Panc1 (cell line): ENCODE measurements at regions not wholly inside any gene's neighbourhood (a gene's known extent, or its start where the extent isn't known, plus 50 kb on each side); places are given as distances from the start of the nearest gene placed in this dataset.
"Not testable (repeated sequence)": the region's sequence is repeated elsewhere in the genome, so short reads cannot be mapped to it uniquely, and the experiment has no call there.

Source experiments
- ATAC-seq: fragments of 200-7000 bp; cut with Tn5 transposase; 2 replicates; pipeline ENCODE4 v1.9.1; 2020; ENCODE audit warnings: mild to moderate bottlenecking, moderate library complexity
- BruUV-seq: library from RNA; stranded (reverse); fragments of 400-500 nt; replicated peaks from 2 replicates; lab custom pipeline; 2021; lab: Mats Ljungman, UMichigan
- CTCF ChIA-PET: fragments of 300-600 bp; sonication (Branson Sonifier 250); formaldehyde crosslinking; loops from one replicate; lab custom pipeline; 2022; ENCODE audit warnings: antibody characterized with exemption; lab: Charles Lee
- POLR2A ChIA-PET: fragments of 300-600 bp; sonication (Branson Sonifier 250); formaldehyde crosslinking; loops from one replicate; lab custom pipeline; 2022; ENCODE audit warnings: antibody characterized with exemption; lab: Charles Lee
- DNase-seq: peaks from one replicate; pipeline ENCODE4 v3.0.0-alpha.2; 2010; ENCODE audit warnings: low read depth, low spot score
- H3K27ac ChIP-seq: 2 replicates; pipeline ENCODE4 v1.5.1; 2011; ENCODE audit warnings: mild to moderate bottlenecking, low read length, inconsistent platforms
- H3K27me3 ChIP-seq: fragments of 200-500 bp; sonication (Bioruptor generic); 2 replicates; pipeline ENCODE4 v1.6.0; 2014; ENCODE audit warnings: low read length, inconsistent platforms; ENCODE audit not compliant: control insufficient read depth, insufficient read depth
- H3K36me3 ChIP-seq: fragments of 200-500 bp; sonication (Bioruptor generic); 2 replicates; pipeline ENCODE4 v1.5.1; 2014; ENCODE audit warnings: inconsistent platforms, mild to moderate bottlenecking, low read length, moderate library complexity; ENCODE audit not compliant: control insufficient read depth, insufficient read depth
- H3K4me1 ChIP-seq: 2 replicates; pipeline ENCODE4 v1.5.1; 2011; ENCODE audit warnings: inconsistent platforms, mild to moderate bottlenecking, low read length, moderate library complexity; ENCODE audit not compliant: control insufficient read depth, insufficient read depth
- H3K4me3 ChIP-seq, 2 experiments: 2 replicates each; pipeline ENCODE4 v1.5.1; 2011 to 2012; ENCODE audit warnings: low read depth in 2 of 2, low read length in 2 of 2, mild to moderate bottlenecking in 2 of 2, inconsistent platforms in 1 of 2, moderate library complexity in 1 of 2
- H3K9me3 ChIP-seq: fragments of 200-500 bp; sonication (Bioruptor generic); 2 replicates; pipeline ENCODE4 v1.5.1; 2014; ENCODE audit warnings: low read depth, mild to moderate bottlenecking, inconsistent platforms, low read length, moderate library complexity; ENCODE audit not compliant: control insufficient read depth, insufficient read depth
- POLR2AphosphoS5 ChIP-seq: IDR thresholded peaks from 2 replicates; pipeline ENCODE4 v1.6.1; 2012; ENCODE audit warnings: mild to moderate bottlenecking, low read depth, low read length, moderate library complexity
- SIN3A ChIP-seq: IDR thresholded peaks from 2 replicates; pipeline ENCODE4 v1.6.1; 2012; ENCODE audit warnings: low read depth, mild to moderate bottlenecking, low read length, moderate library complexity, borderline replicate concordance; ENCODE audit not compliant: insufficient read depth
- TCF7L2 ChIP-seq: IDR thresholded peaks from 2 replicates; pipeline ENCODE4 v1.6.1; 2011; ENCODE audit warnings: mild to moderate bottlenecking, low read depth, low read length, inconsistent platforms
- in situ Hi-C: cut with HindIII; loops from 2 replicates; pipeline ENCODE4 v1.10.0; 2016; ENCODE audit warnings: low sequenced_read_pairs, low pct_unique_long_range_greater_than_20kb
- intact Hi-C: fragments of 100-400 bp; cut with micrococcal nuclease; formaldehyde crosslinking; loops from one replicate; pipeline ENCODE4 v1.10.0; 2022; ENCODE audit not compliant: unreplicated experiment
- TF ChIP-seq, protein P1 (sequence below), 2 experiments: IDR thresholded peaks; 2 replicates each; pipeline ENCODE4 v1.6.1; 2011 to 2012; ENCODE audit warnings: low read depth in 2 of 2, control low read depth in 1 of 2, low read length in 1 of 2, mild to moderate bottlenecking in 1 of 2, moderate library complexity in 1 of 2; ENCODE audit not compliant: insufficient read depth in 1 of 2
- TF ChIP-seq, protein P2 (sequence below): fragments of 450-650 bp; IDR thresholded peaks from 2 replicates; pipeline ENCODE4 v1.5.1; 2017; ENCODE audit warnings: mild to moderate bottlenecking

DNA sequence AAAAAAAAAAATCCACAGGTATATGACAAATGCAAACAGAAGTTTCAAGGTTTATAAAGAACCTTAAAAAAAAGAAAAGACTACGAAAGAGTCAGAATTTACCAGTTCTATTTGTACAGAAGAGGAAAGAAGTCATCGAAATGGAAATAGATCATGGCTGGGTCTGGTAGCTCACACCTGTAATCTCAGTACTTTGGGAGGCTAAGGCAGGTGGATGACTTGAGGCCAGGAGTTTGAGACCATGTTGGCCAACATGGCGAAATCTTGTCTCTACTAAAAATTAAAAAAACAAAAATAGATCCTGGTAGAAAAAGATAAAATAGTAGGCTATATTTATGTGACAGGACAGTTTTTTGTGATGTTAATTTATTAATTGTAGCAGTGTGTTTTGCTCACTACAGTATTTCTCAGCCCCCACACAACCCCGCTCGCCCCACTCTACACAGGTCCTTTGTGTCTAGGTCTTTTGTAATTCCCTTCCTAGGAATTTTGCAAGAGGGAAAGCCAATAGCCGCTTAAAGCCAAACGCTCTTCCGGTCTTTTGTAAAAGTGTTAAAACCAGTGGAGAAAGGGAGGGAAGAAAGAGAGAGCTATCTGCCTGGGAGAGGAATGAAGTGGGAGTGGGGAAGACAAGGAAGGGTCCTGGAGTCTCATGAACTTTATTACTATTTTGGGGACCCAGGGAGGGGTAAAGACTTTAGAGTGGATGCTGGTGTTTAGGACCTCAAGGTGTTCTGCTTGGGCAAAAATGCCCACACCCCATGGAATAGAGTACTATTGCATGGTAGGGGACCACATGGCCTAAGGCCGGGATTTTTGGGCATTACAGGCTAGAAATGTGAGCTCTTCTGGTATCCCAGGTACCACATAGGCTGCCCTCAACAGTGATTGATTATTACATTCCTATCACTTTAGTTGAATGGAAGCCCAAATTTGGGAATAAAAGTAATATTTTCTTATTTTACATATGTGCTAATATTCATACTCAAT lies 59.4 kb upstream of the XPO1 start:
- no TSS peak for BruUV-seq
- ATAC-seq (no peak), DNase-seq (no peak)
- no peaks in the 10 kb centered on the region for H3K27me3 ChIP-seq
- CTCF ChIA-PET = no interaction called here
- no peak overlapping the region for H3K4me3 ChIP-seq
- POLR2A ChIA-PET = interaction anchor here (0.6 kb wide), 1 partner anchor 19 kb away, joined by 11 read pairs; no protein-coding TSS in a partner anchor
- H3K4me1 ChIP-seq = no peaks in the 10 kb centered on the region
- intact Hi-C loops (no loop called here), in situ Hi-C loops (no loop called here)
- TF ChIP-seq SIN3A = no peak
- TF ChIP-seq, protein P1, sequence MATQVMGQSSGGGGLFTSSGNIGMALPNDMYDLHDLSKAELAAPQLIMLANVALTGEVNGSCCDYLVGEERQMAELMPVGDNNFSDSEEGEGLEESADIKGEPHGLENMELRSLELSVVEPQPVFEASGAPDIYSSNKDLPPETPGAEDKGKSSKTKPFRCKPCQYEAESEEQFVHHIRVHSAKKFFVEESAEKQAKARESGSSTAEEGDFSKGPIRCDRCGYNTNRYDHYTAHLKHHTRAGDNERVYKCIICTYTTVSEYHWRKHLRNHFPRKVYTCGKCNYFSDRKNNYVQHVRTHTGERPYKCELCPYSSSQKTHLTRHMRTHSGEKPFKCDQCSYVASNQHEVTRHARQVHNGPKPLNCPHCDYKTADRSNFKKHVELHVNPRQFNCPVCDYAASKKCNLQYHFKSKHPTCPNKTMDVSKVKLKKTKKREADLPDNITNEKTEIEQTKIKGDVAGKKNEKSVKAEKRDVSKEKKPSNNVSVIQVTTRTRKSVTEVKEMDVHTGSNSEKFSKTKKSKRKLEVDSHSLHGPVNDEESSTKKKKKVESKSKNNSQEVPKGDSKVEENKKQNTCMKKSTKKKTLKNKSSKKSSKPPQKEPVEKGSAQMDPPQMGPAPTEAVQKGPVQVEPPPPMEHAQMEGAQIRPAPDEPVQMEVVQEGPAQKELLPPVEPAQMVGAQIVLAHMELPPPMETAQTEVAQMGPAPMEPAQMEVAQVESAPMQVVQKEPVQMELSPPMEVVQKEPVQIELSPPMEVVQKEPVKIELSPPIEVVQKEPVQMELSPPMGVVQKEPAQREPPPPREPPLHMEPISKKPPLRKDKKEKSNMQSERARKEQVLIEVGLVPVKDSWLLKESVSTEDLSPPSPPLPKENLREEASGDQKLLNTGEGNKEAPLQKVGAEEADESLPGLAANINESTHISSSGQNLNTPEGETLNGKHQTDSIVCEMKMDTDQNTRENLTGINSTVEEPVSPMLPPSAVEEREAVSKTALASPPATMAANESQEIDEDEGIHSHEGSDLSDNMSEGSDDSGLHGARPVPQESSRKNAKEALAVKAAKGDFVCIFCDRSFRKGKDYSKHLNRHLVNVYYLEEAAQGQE (IDR thresholded peaks at IDR 0.05; ENCODE audit: insufficient read depth in 1 of 2, low read depth in 2 of 2, low read length in 1 of 2) = no peak
- no peak for TF ChIP-seq TCF7L2
- TF ChIP-seq POLR2AphosphoS5 = no peak
- TF ChIP-seq, protein P2, sequence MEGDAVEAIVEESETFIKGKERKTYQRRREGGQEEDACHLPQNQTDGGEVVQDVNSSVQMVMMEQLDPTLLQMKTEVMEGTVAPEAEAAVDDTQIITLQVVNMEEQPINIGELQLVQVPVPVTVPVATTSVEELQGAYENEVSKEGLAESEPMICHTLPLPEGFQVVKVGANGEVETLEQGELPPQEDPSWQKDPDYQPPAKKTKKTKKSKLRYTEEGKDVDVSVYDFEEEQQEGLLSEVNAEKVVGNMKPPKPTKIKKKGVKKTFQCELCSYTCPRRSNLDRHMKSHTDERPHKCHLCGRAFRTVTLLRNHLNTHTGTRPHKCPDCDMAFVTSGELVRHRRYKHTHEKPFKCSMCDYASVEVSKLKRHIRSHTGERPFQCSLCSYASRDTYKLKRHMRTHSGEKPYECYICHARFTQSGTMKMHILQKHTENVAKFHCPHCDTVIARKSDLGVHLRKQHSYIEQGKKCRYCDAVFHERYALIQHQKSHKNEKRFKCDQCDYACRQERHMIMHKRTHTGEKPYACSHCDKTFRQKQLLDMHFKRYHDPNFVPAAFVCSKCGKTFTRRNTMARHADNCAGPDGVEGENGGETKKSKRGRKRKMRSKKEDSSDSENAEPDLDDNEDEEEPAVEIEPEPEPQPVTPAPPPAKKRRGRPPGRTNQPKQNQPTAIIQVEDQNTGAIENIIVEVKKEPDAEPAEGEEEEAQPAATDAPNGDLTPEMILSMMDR = no peak
- no peaks in the 10 kb centered on the region for H3K9me3 ChIP-seq
- no peak overlapping the region for H3K27ac ChIP-seq
- no peaks in the 10 kb centered on the region for H3K36me3 ChIP-seq

DNA sequence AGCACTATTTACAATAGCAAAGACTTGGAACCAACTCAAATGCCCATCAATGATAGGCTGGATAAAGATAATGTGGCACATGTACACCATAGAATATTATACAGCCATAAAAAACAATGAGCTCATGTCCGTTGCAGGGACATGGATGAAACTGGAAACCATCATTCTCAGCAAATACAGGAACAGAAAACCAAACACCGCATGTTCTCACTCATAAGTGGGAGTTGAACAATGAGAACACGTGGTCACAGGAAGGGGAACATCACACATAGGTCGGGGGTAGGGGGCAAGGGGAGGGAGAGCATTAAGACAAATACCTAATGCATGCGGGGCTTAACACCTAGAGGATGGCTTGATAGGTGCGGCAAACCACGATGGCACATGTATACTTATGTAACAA lies 56.0 kb upstream of the XPO1 start:
- in situ Hi-C loops, ATAC-seq, CTCF ChIA-PET, H3K4me1 ChIP-seq, H3K9me3 ChIP-seq, DNase-seq, H3K36me3 ChIP-seq, intact Hi-C loops, BruUV-seq, H3K27ac ChIP-seq, H3K27me3 ChIP-seq, POLR2A ChIA-PET, H3K4me3 ChIP-seq: not testable (repeated sequence)

DNA sequence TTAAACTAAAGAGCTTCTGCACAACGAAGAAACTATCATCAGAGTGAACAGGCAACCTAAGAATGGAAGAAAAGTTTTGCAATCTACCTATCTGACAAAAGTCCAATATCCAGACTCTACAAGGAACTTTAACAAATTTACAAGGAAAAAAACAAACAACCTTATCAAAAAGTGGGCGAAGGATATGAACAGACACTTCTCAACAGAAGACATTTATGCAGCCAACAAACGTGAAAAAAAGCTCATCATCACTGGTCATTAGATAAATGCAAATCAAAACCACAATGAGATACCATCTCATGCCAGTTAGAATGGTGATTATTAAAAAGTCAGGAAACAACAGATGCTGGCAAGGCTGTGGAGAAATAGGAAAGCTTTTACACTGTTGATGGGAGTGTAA lies 55.5 kb upstream of the XPO1 start:
- H3K9me3 ChIP-seq, H3K27me3 ChIP-seq, H3K27ac ChIP-seq, DNase-seq, CTCF ChIA-PET, BruUV-seq, ATAC-seq, H3K4me1 ChIP-seq, in situ Hi-C loops, intact Hi-C loops, H3K4me3 ChIP-seq, H3K36me3 ChIP-seq: not testable (repeated sequence)
- POLR2A ChIA-PET = interaction anchor here (0.6 kb wide), 1 partner anchor 196 kb away, joined by 3 read pairs; no protein-coding TSS in a partner anchor
